ENCODE measurements at regions not wholly inside any gene's neighbourhood (a gene's known extent, or its start where the extent isn't known, plus 50 kb on each side); places are given as distances from the start of the nearest gene placed in this dataset.

- TF ChIP-seq POLR2A (IDR thresholded peaks at IDR 0.05), result no peak
- TF ChIP-seq CTCF (IDR thresholded peaks at IDR 0.05 in 8 of 11, conservative IDR thresholded peaks at IDR 0.05 in 3 of 11), result no peak
- no peak for TF ChIP-seq POLR2AphosphoS5 (IDR thresholded peaks at IDR 0.05)
Observed at GRCh38 chr21:35829067-35829466, 231.3 kb downstream of the SETD4 start.

Measured in spleen (tissue), 7 donors.